SW 1271 (cell line): ENCODE measurements at regions not wholly inside any gene's neighbourhood (a gene's known extent, or its start where the extent isn't known, plus 50 kb on each side); places are given as distances from the start of the nearest gene placed in this dataset.

Experiments used
- DNase-seq, 2 experiments: peaks; one replicate each; lab custom pipeline; 2025; lab: John Stamatoyannopoulos, UW

- no peak for DNase-seq
Measured at GRCh38 chr4:17098996-17099395, 200.6 kb upstream of the LDB2 start.

DNA sequence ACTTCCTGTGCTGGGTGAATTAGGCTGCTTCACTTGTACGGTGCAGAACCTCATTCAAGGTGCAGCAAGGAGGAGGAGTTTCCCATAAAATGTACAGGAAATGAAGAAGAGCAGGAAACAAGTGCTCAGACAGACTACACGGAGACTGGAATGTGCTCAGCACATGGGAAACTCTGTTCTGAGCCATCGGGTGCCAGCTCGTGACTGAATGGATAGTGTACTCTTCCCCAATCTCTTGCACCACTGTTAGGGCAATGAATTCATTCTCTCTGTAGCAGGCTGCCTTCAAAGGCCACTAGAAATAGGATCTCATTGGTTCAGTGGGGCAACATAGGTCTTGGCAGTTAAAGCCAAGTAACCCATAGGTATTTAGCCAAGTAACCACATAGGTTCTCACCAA is 200.0 kb upstream of the LDB2 start:
- no peak for DNase-seq

DNA sequence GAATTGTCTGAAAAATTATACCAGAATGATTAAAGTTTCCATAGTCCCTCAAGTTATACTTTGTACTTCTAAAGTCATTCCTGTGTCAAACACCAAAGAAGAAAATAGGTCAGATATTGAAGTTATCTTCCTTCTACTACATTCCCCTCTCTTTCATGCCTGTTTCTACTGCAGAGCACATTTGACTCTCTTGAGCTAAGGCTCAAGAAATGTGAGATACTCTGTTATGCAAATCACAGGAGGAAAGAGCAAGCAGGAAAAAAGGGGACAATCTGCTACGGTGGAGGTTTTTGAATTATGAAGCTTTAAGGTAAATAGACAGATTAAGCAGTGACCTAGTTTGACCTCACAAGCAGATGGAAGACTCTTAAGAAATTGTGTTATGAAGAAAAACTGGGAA is 198.9 kb upstream of the LDB2 start:
- no peak for DNase-seq

GRCh38 chr4:17096692-17097091 is 198.2 kb upstream of the LDB2 start:
- no peak for DNase-seq

GRCh38 chr4:17095771-17096170 is 197.3 kb upstream of the LDB2 start:
- no peak for DNase-seq

GRCh38 chr4:17094876-17095210 is 196.4 kb upstream of the LDB2 start:
- DNase-seq = no peak

GRCh38 chr4:17094159-17094875 is 195.9 kb upstream of the LDB2 start:
- DNase-seq = no peak

DNA sequence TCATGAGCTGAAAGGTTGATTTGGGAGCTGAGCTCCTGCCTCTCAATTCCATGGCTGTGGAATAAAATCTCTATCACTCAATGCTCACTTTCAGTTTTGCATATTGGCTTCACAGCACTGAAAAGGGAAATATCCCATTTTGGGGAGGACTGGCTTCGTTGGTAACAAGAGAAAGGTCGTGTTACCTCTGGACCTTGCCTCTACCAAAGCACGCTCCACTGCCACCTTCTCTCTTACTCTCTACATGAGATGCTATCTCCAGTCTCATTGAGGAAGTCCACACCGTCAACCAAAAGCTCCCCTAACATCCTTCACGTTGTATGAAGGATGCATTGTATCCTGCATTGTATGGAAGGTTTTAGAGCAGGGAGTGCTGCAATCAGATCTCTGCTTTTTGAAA is 195.0 kb upstream of the LDB2 start:
- no peak for DNase-seq

DNA sequence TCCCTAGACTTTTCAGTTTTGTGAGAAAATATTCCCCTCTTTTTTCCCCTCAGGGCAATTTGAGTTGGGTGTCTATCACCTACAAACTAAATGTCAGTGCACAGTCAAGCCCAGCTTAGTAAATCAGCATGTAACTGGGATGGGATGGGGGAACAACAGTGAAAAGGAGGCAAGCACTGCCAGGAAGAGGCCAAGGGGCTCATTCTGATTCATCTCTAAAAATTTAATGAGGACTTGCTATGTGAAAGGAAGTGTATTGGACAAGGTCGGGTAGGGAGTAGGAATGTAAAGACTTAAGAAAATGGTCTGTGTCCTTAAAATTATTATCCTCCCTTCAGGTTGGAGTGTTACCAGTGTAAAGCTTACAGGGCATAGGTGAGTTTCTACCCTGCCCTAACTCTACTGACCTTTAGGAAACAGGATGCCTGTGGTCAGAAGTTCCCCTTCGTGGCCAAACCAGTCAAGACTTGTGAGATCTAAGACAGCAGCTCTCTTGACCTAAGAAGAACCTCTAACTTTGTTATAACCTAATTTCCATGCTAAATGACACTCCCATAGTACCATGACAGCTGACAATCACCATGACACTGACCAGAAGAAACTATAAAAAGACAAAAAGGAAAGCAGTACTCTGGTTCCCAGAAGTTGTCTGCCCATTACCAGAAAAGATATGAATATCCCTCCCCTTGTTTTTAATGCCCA is 194.4 kb upstream of the LDB2 start:
- no peak for DNase-seq

- DNase-seq = no peak
Measured at GRCh38 chr4:17091104-17091503, 192.7 kb upstream of the LDB2 start.

DNA sequence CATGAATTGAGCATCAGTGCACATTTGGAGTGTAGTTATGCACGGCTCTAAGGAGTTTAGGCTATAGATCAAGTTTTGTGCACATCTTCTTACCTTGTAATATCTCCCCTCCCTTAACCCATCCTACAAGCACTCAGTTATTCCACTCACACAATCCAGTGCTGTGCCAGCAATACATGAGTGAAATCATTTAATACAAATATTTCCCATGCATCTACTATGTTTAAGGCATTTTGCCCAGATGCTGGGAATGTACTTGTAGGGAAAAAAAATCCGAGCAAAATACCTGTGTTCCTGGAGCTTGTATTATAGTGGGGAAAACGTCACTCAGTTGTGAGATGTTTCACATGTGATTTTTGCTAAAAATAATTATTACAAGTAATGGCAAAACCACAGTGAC is 191.6 kb upstream of the LDB2 start:
- no peak for DNase-seq

DNA sequence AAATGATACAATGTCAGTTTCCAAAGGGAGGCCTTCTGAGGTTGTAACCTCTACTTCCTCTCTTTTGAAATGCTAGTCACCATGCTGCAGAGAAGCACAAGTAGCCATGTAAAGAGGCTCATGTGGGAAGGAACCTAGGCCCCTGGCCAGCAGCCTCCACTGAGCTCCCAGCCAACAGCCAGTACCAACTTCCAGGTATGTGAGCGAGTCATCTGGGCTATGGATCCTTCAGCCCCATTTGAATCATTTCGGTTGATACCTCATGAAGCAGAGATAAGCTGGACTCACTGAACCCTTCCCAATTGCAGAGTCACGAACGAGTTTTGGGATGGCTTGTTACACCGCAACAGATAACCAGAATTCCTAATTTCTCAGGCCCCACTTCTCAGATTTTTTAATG is 187.0 kb upstream of the LDB2 start:
- DNase-seq = no peak

DNA sequence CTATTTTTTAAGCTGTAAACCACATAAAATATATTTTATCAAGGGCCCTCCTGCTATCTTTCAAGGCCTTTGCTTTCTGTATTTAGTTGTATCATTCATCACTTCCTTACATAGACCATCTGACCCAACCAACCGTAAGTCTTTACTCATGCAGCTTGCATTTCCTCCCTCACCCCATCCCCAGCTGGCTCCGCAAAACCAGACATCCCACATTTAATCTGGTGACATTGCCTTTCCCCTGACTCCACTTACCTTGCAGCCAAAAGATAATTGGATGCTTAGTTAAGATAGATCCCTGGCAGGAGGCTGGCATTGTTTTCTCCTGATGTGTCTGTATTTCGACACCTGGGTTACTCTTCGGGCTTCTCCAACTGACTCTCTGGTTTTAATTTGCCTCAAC is 183.7 kb upstream of the LDB2 start:
- no peak for DNase-seq

DNA sequence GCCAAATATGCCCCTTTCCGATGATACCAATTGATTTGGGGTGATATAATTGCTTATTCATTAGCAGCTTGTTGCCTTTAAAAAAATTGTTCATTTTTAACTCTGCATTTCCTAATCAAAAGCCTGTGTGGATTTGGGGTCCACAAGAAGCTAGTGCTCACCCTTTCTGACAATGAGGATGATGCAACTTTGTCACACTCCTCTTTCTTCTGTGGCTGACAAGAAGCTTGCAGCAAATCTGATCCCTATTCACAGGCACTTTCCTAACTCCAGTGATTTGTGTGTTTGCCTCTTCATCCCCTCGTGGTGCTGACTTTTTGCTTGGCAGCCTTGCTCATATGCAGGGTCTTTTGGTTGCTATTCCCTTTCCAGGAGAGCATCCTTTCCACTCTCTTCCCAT is 182.7 kb upstream of the LDB2 start:
- DNase-seq = no peak

- no peak for DNase-seq
Measured at GRCh38 chr4:17077105-17077504, 178.7 kb upstream of the LDB2 start.

DNA sequence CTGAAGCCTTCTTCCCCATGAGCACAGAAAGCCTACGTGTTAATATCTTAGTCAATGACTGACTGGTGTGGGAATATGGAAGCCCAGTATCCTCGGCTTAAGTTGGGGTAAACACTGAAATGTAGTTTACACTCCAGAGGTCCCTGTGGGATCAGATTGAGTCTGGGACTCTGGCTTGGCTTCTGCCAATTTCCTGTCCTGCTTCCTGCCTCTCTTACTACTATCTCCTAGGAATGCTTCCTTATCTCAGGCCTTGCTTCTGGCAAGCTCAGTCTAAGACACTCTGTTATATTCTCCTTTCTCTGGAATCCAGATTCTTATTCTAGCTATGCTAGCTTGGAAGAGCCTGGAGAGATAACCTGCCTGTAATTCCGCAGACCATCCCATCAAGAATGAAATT is 174.0 kb upstream of the LDB2 start:
- no peak for DNase-seq

DNA sequence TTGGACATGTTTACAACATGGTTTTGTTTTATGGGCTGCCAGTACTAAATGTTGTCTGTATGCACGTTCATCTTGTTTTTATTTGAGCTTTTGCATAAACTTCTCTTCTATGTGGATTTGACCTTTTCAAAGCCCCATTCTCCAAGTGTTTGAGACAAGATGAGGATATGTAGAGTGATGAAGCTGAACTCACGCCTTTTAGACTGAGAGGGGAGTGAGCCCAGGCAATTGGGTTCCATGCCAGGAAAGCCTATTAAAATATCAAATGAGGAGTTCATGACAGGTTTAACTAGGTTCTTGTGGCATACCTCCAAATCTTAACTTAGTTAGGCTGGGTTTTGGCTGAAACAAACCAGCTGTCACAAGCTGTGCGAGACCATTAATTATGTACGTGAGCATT is 170.4 kb upstream of the LDB2 start:
- no peak for DNase-seq

DNA sequence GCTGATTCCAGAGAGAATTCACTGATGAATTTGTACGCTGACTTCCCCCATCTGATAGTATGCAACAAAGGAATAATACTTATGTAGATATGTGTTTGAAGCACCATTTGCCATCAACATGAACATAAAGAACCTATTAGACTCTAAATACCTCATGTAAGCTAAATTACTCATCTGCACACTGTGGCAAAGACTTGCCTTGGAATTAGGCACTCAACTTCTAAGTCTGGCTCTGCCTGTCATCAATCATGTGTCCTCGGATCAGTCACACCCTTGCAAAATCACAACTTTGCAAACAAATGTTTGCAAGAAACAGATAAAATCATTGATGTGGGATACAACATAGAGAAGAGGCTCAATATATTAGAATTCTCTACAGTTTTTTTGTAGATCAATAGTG is 169.9 kb upstream of the LDB2 start:
- no peak for DNase-seq

GRCh38 chr4:17066972-17067371 is 168.5 kb upstream of the LDB2 start:
- peak; percentile 32 to 63 for DNase-seq

- no peak for DNase-seq
Measured at GRCh38 chr4:17066236-17066635, 167.8 kb upstream of the LDB2 start.

GRCh38 chr4:17065821-17066220 is 167.4 kb upstream of the LDB2 start:
- no peak for DNase-seq

GRCh38 chr4:17064959-17065358 is 166.5 kb upstream of the LDB2 start:
- no peak for DNase-seq

DNA sequence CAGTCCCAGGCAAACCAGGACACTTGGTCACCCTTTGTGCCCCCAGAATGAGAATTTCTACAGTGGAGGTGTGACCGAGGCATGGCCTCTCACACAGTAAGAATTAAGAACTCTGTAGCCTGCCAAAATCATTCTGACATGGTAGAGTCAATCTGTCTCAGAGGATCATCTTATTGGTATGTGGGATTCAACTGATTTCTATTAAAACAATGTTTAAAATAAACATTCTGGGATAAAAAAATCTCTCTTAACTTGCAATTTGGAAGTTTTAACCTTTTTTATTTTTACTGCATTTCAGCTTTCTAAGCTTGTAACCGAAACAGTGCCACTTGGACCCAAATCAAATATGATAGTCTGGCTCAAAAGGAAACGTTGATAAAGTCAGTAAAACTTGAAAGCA is 165.4 kb upstream of the LDB2 start:
- DNase-seq = no peak

GRCh38 chr4:17060230-17060629 is 161.8 kb upstream of the LDB2 start:
- DNase-seq = no peak
